Kidney (tissue), 13 donors: ENCODE measurements at regions not wholly inside any gene's neighbourhood (a gene's known extent, or its start where the extent isn't known, plus 50 kb on each side); places are given as distances from the start of the nearest gene placed in this dataset.
"Not testable (repeated sequence)": the region's sequence is repeated elsewhere in the genome, so short reads cannot be mapped to it uniquely, and the experiment has no call there.

ENCODE experiments used
- DNase-seq, 5 donors: peaks; one replicate each; pipeline ENCODE4 v3.0.0-alpha.2; 2013 to 2020
- FAIRE-seq: peaks from 2 replicates; lab custom pipeline; 2012; peaks lifted over from hg19 to GRCh38; lab: Jason Lieb, UNC
- H3K27ac ChIP-seq, 2 donors: one replicate each; pipeline ENCODE4 v1.7.0; 2013; ENCODE audit warnings: low read depth in 2 of 2, low read length in 2 of 2, inconsistent platforms in 1 of 2
- H3K27me3 ChIP-seq: one replicate; pipeline ENCODE4 v1.7.1; 2013; ENCODE audit warnings: low read length, inconsistent platforms; ENCODE audit not compliant: control insufficient read depth, insufficient read depth
- H3K36me3 ChIP-seq, 3 donors: one replicate each; pipeline versions ENCODE4 v1.7.0 to v1.7.1; 2013; ENCODE audit warnings: low read length in 3 of 3, control low read depth in 1 of 3, inconsistent platforms in 1 of 3; ENCODE audit not compliant: insufficient read depth in 3 of 3, control insufficient read depth in 2 of 3
- H3K4me1 ChIP-seq, 3 donors: one replicate each; pipeline versions ENCODE4 v1.7.0 to v1.7.1; 2013; ENCODE audit warnings: low read length in 3 of 3, inconsistent platforms in 1 of 3, low read depth in 1 of 3; ENCODE audit not compliant: control insufficient read depth in 2 of 3, insufficient read depth in 2 of 3
- H3K4me3 ChIP-seq, 3 donors: one replicate each; pipeline versions ENCODE4 v1.7.0 to v1.8.1; 2013; ENCODE audit warnings: low read length in 3 of 3, control low read depth in 1 of 3, inconsistent platforms in 1 of 3
- H3K9ac ChIP-seq, 3 donors: one replicate each; pipeline versions ENCODE4 v1.7.0 to v1.7.1; 2013; ENCODE audit warnings: low read length in 3 of 3, control low read depth in 1 of 3, inconsistent platforms in 1 of 3
- H3K9me3 ChIP-seq, 3 donors: one replicate each; pipeline versions ENCODE4 v1.7.0 to v1.7.1; 2013; ENCODE audit warnings: low read length in 3 of 3, control low read depth in 1 of 3, inconsistent platforms in 1 of 3; ENCODE audit not compliant: control insufficient read depth in 2 of 3, insufficient read depth in 1 of 3
- intact Hi-C: fragments of 100-400 bp; cut with DNase I; formaldehyde crosslinking; loops from one replicate; pipeline ENCODE4 v1.11.1; 2022
- TF ChIP-seq, protein P1 (sequence below): IDR thresholded peaks from 3 replicates; pipeline ENCODE4 v1.5.1; 2012; ENCODE audit warnings: mild to moderate bottlenecking, moderate library complexity, borderline replicate concordance; ENCODE audit not compliant: insufficient read depth; ENCODE audit errors: extremely low read depth
- donor health status: control.
- donor health status: control.
- donor health status: control.
- donor health status: control.
- donor health status: control.
- donor health status: DM: yes; HTN: yes; CAD: no.
- donor health status: Normal renal cell carcinoma (clear cell type).

DNA sequence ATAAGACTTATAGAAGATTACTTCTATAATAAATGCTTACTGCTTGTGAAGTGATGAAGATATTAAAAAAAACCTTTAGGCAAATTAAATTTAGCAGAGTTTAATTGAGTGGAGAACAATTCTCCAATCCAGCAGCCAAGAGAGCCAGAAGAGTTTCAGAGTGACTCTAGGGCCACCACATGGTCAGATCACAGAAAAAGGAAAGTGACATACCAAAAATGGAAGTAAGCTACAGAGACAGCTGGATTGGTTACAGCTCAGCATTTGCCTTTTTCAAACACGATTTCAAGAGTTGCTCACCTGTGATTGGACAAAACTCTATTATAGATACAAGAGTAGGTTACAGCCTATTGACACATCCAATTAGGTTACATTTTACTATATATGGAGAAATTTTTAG, 79.0 kb upstream of the TRAM1L1 start:
- Histone ChIP-seq H3K4me3 (no peak overlapping the region), H3K9me3 (no peaks in the 10 kb centered on the region), H3K4me1 (no peaks in the 10 kb centered on the region), H3K27me3 (no peaks in the 10 kb centered on the region), H3K9ac (no peak overlapping the region), H3K27ac (no peak overlapping the region), H3K36me3 (no peaks in the 10 kb centered on the region)
- no peak for FAIRE-seq
- DNase-seq, result peak in 1 of 5 donors; percentile 1
- TF ChIP-seq, protein P1, sequence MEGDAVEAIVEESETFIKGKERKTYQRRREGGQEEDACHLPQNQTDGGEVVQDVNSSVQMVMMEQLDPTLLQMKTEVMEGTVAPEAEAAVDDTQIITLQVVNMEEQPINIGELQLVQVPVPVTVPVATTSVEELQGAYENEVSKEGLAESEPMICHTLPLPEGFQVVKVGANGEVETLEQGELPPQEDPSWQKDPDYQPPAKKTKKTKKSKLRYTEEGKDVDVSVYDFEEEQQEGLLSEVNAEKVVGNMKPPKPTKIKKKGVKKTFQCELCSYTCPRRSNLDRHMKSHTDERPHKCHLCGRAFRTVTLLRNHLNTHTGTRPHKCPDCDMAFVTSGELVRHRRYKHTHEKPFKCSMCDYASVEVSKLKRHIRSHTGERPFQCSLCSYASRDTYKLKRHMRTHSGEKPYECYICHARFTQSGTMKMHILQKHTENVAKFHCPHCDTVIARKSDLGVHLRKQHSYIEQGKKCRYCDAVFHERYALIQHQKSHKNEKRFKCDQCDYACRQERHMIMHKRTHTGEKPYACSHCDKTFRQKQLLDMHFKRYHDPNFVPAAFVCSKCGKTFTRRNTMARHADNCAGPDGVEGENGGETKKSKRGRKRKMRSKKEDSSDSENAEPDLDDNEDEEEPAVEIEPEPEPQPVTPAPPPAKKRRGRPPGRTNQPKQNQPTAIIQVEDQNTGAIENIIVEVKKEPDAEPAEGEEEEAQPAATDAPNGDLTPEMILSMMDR, result peak; percentile 5
- intact Hi-C loops, result no loop called here

DNA sequence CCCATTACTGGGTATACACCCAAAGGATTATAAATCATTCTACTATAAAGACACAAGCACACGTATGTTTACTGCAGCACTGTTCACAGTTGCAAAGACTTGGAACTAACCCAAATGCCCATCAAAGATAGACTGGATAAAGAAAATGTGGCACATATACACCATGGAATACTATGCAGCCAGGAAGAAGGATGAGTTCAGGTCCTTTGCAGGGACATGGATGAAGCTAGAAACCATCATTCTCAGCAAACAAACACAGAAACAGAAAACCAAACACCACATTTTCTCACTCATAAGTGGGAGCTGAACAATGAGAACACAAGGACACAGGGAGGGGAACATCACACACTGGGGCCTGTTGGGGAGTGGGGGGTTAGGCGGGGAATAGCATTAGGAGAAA, 90.0 kb upstream of the TRAM1L1 start:
- intact Hi-C loops, H3K27me3 ChIP-seq, H3K36me3 ChIP-seq, H3K27ac ChIP-seq, H3K9ac ChIP-seq, H3K4me3 ChIP-seq, FAIRE-seq, H3K9me3 ChIP-seq, H3K4me1 ChIP-seq, DNase-seq: not testable (repeated sequence)

DNA sequence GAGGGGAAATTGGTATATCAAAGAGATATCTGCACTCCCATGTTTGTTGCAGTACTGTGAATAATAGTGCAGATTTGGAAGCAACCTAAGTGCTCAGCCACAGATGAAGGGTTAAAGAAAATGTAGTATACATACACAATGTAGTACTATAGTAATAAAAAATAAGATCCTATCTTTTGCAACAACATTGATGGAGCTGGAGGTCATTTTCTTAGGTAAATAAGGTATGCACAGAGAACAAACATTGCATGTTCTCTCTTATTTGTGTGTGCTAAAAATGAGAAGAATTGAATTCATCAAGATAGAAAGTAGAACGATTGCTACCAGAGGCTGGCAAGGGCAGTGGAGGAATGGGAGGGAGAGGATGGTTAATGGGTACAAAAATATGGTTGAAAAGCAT, 117.9 kb upstream of the TRAM1L1 start:
- H3K27me3 ChIP-seq, result no peaks in the 10 kb centered on the region
- no peak overlapping the region for H3K9ac ChIP-seq
- H3K4me1 ChIP-seq, result no peaks in the 10 kb centered on the region
- H3K9me3 ChIP-seq, result no peaks in the 10 kb centered on the region
- H3K36me3 ChIP-seq, result no peaks in the 10 kb centered on the region
- intact Hi-C loops, result no loop called here
- H3K27ac ChIP-seq, result no peak overlapping the region
- no peak for FAIRE-seq
- no peak overlapping the region for H3K4me3 ChIP-seq
- TF ChIP-seq, protein P1, result no peak
- no peak for DNase-seq

DNA sequence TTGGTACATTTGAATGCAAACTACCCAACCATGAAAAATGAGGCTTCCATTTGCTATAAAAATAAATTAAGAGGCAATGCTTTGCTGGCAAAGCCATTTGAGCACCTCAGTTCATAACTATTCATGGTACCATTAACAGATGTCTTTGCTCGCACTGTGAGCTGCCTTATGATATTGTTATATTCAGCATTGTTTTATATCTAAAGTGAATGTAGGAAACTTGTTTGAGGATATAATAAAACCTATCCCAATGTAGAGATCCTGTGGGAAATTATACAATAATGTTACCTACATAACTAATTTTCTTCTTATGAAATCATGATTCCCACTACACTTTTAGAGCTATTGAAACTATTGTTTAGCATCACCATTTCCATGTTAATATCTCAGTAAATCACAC, 125.2 kb upstream of the TRAM1L1 start:
- Histone ChIP-seq H3K27me3 (no peaks in the 10 kb centered on the region), H3K9ac (no peak overlapping the region), H3K27ac (no peak overlapping the region), H3K36me3 (no peaks in the 10 kb centered on the region), H3K4me1 (no peaks in the 10 kb centered on the region), H3K4me3 (no peak overlapping the region), H3K9me3 (no peaks in the 10 kb centered on the region)
- intact Hi-C loops, result no loop called here
- no peak for DNase-seq
- TF ChIP-seq, protein P1, result no peak
- no peak for FAIRE-seq
